SK-N-SH treated with all-trans-retinoic acid at 6 μM for 48 hours (cell line): ENCODE measurements at regions not wholly inside any gene's neighbourhood (a gene's known extent, or its start where the extent isn't known, plus 50 kb on each side); places are given as distances from the start of the nearest gene placed in this dataset.
"Not testable (repeated sequence)": the region's sequence is repeated elsewhere in the genome, so short reads cannot be mapped to it uniquely, and the experiment has no call there.

Experiments
- ATAC-seq: fragments of 200-7000 bp; cut with Tn5 transposase; 3 replicates; pipeline ENCODE4 v1.9.1; 2020; ENCODE audit warnings: mild to moderate bottlenecking, moderate library complexity
- ARNTL ChIP-seq: fragments of 450-650 bp; formaldehyde crosslinking; IDR thresholded peaks from 2 replicates; pipeline ENCODE4 v1.5.0; 2020; ENCODE audit warnings: low read depth, mild to moderate bottlenecking, moderate library complexity, borderline replicate concordance
- BACH2 ChIP-seq: fragments of 250-450 bp; sonication (Bioruptor Pico); IDR thresholded peaks from 2 replicates; pipeline ENCODE4 v1.9.0; 2021; ENCODE audit warnings: mild to moderate bottlenecking, borderline replicate concordance
- CSDC2 ChIP-seq: fragments of 250-450 bp; sonication (Bioruptor Pico); IDR thresholded peaks from 2 replicates; pipeline ENCODE4 v1.5.0; 2020; ENCODE audit warnings: mild to moderate bottlenecking, moderate library complexity
- ESRRG ChIP-seq: fragments of 250-450 bp; sonication (Bioruptor Pico); IDR thresholded peaks from 2 replicates; pipeline ENCODE4 v1.6.1; 2021; ENCODE audit warnings: mild to moderate bottlenecking
- GLIS3 ChIP-seq: fragments of 250-450 bp; sonication (Bioruptor Pico); IDR thresholded peaks from 2 replicates; pipeline ENCODE4 v1.5.0; 2020; ENCODE audit warnings: mild to moderate bottlenecking, moderate library complexity
- ISL1 ChIP-seq: fragments of 250-450 bp; sonication (Bioruptor Pico); IDR thresholded peaks from 2 replicates; pipeline ENCODE4 v2.1.2; 2022; ENCODE audit warnings: mild to moderate bottlenecking, moderate library complexity
- OSR1 ChIP-seq: fragments of 250-450 bp; sonication (Bioruptor Pico); IDR thresholded peaks from 2 replicates; pipeline ENCODE4 v1.8.0; 2022; ENCODE audit warnings: moderate library complexity, mild to moderate bottlenecking, inconsistent platforms
- PPARA ChIP-seq: fragments of 250-450 bp; sonication (Bioruptor Pico); IDR thresholded peaks from 2 replicates; pipeline ENCODE4 v1.5.0; 2020; ENCODE audit warnings: mild to moderate bottlenecking, borderline replicate concordance
- RARB ChIP-seq: fragments of 250-450 bp; sonication (Bioruptor Pico); IDR thresholded peaks from 2 replicates; pipeline ENCODE4 v1.8.0; 2021; ENCODE audit warnings: mild to moderate bottlenecking, moderate library complexity
- TCF4 ChIP-seq: fragments of 250-450 bp; sonication (Bioruptor Pico); IDR thresholded peaks from 2 replicates; pipeline ENCODE4 v1.8.0; 2021; ENCODE audit warnings: mild to moderate bottlenecking, moderate library complexity, borderline replicate concordance
- TOX ChIP-seq: fragments of 250-450 bp; sonication (Bioruptor Pico); IDR thresholded peaks from 2 replicates; pipeline ENCODE4 v1.8.0; 2021; ENCODE audit warnings: mild to moderate bottlenecking, moderate library complexity, borderline replicate concordance
- ZC3H10 ChIP-seq: fragments of 250-450 bp; sonication (Bioruptor Pico); IDR thresholded peaks from 2 replicates; pipeline ENCODE4 v1.5.1; 2021; ENCODE audit warnings: mild to moderate bottlenecking, moderate library complexity
- ZFP3 ChIP-seq: fragments of 250-450 bp; sonication (Bioruptor Pico); IDR thresholded peaks from 2 replicates; pipeline ENCODE4 v1.5.0; 2020; ENCODE audit warnings: mild to moderate bottlenecking, moderate library complexity
- ZNF8 ChIP-seq: fragments of 450-650 bp; formaldehyde crosslinking; IDR thresholded peaks from 2 replicates; pipeline ENCODE4 v1.5.0; 2020; ENCODE audit warnings: mild to moderate bottlenecking, moderate library complexity
- TF ChIP-seq, protein P1 (sequence below): fragments of 250-450 bp; sonication (Bioruptor Pico); IDR thresholded peaks from 2 replicates; pipeline ENCODE4 v1.8.0; 2020; ENCODE audit warnings: mild to moderate bottlenecking, moderate library complexity, borderline replicate concordance
- TF ChIP-seq, protein P2 (sequence below): fragments of 250-450 bp; sonication (Bioruptor Pico); IDR thresholded peaks from 2 replicates; pipeline ENCODE4 v1.5.0; 2020; ENCODE audit warnings: mild to moderate bottlenecking, moderate library complexity
- TF ChIP-seq, protein P3 (sequence below): fragments of 250-450 bp; sonication (Bioruptor Pico); IDR thresholded peaks from 2 replicates; pipeline ENCODE4 v1.5.1; 2021; ENCODE audit warnings: mild to moderate bottlenecking, moderate library complexity
- TF ChIP-seq, protein P4 (sequence below): fragments of 250-450 bp; sonication (Bioruptor Pico); IDR thresholded peaks from 2 replicates; pipeline ENCODE4 v1.5.1; 2020; ENCODE audit warnings: low read depth, mild to moderate bottlenecking, moderate library complexity

DNA sequence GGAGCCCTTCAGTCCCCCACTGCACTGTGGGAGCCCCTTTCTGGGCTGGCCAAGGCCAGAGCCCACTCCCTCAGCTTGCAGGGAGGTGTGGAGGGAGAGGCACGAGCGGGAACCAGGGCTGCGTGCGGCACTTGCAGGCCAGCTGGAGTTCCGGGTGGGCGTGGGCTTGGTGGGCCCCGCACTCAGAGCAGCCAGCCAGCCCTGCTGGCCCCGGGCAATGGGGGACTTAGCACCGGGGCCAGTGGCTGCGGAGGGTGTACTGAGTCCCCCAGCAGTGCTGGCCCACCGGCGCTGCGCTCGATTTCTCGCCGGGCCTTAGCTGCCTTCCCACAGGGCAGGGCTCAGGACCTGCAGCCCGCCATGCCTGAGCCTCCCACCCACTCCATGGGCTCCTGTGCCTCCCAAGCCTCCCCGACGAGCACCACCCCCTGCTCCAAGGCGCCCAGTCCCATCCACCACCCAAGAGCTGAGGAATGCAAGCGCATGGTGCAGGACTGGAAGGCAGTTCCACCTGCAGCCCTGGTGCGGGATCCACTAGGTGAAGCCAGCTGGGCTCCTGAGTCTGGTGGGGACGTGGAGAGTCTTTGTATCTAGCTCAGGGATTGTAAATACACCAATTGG, 776.2 kb downstream of the KCTD8 start:
- ATAC-seq: not testable (repeated sequence)

DNA sequence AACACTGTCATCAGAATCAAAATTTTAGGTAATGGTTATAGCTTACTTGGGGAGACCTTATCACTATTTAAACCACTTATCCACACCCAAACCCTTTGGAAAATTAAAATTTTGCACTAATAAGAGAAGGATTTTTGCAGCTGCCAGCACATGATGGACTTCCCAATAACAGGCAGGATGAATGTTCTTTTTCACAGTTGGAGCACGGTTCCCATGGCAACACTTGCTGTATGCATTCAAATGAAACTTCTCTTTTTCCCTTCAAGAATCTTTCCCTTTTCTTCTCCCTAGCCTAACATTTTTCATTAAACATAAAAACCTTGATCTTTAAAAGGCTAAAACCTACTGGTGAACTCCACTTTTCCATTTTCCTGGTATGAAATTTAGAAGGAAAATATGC, 768.2 kb downstream of the KCTD8 start:
- no peak for ATAC-seq
- TF ChIP-seq TCF4 (no peak), ARNTL (CRISPR knock-in tag) (no peak), TOX (CRISPR knock-in tag) (no peak), ZC3H10 (CRISPR knock-in tag) (no peak), OSR1 (CRISPR knock-in tag) (no peak), ZNF8 (CRISPR knock-in tag) (no peak), ESRRG (CRISPR knock-in tag) (no peak), ISL1 (CRISPR knock-in tag) (no peak), ZFP3 (CRISPR knock-in tag) (no peak), GLIS3 (no peak), CSDC2 (CRISPR knock-in tag) (no peak)
- TF ChIP-seq, protein P1, sequence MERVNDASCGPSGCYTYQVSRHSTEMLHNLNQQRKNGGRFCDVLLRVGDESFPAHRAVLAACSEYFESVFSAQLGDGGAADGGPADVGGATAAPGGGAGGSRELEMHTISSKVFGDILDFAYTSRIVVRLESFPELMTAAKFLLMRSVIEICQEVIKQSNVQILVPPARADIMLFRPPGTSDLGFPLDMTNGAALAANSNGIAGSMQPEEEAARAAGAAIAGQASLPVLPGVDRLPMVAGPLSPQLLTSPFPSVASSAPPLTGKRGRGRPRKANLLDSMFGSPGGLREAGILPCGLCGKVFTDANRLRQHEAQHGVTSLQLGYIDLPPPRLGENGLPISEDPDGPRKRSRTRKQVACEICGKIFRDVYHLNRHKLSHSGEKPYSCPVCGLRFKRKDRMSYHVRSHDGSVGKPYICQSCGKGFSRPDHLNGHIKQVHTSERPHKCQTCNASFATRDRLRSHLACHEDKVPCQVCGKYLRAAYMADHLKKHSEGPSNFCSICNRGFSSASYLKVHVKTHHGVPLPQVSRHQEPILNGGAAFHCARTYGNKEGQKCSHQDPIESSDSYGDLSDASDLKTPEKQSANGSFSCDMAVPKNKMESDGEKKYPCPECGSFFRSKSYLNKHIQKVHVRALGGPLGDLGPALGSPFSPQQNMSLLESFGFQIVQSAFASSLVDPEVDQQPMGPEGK (CRISPR knock-in tag): no peak
- TF ChIP-seq, protein P2, sequence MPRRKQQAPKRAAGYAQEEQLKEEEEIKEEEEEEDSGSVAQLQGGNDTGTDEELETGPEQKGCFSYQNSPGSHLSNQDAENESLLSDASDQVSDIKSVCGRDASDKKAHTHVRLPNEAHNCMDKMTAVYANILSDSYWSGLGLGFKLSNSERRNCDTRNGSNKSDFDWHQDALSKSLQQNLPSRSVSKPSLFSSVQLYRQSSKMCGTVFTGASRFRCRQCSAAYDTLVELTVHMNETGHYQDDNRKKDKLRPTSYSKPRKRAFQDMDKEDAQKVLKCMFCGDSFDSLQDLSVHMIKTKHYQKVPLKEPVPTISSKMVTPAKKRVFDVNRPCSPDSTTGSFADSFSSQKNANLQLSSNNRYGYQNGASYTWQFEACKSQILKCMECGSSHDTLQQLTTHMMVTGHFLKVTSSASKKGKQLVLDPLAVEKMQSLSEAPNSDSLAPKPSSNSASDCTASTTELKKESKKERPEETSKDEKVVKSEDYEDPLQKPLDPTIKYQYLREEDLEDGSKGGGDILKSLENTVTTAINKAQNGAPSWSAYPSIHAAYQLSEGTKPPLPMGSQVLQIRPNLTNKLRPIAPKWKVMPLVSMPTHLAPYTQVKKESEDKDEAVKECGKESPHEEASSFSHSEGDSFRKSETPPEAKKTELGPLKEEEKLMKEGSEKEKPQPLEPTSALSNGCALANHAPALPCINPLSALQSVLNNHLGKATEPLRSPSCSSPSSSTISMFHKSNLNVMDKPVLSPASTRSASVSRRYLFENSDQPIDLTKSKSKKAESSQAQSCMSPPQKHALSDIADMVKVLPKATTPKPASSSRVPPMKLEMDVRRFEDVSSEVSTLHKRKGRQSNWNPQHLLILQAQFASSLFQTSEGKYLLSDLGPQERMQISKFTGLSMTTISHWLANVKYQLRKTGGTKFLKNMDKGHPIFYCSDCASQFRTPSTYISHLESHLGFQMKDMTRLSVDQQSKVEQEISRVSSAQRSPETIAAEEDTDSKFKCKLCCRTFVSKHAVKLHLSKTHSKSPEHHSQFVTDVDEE (CRISPR knock-in tag): no peak
- TF ChIP-seq, all 23 proteins: peak for 0

DNA sequence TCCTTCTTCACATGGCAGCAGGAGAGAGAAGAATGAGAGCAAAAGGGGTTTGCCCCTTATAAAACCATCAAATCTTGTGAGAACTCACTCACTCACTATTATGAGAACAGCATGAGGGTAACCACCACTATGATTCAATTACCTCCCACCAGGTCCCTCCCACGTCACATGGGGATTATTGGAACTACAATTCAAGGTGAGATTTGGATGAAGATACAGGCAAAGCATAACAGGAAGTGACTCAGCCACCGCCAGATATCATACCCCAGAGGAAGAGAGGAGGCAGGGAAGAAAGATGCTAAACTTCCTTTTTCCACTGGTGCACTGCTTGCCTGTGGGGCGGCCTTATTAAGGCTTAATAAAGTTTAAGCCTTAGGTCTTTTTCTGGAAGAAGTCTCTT, 766.1 kb downstream of the KCTD8 start:
- TF ChIP-seq, protein P2 (CRISPR knock-in tag): no peak
- TF ChIP-seq GLIS3: no peak
- TF ChIP-seq TCF4: no peak
- TF ChIP-seq ZFP3 (CRISPR knock-in tag): no peak
- no peak for TF ChIP-seq OSR1 (CRISPR knock-in tag)
- no peak for TF ChIP-seq PPARA (CRISPR knock-in tag)
- TF ChIP-seq ARNTL (CRISPR knock-in tag): no peak
- no peak for TF ChIP-seq BACH2 (CRISPR knock-in tag)
- TF ChIP-seq, protein P3, sequence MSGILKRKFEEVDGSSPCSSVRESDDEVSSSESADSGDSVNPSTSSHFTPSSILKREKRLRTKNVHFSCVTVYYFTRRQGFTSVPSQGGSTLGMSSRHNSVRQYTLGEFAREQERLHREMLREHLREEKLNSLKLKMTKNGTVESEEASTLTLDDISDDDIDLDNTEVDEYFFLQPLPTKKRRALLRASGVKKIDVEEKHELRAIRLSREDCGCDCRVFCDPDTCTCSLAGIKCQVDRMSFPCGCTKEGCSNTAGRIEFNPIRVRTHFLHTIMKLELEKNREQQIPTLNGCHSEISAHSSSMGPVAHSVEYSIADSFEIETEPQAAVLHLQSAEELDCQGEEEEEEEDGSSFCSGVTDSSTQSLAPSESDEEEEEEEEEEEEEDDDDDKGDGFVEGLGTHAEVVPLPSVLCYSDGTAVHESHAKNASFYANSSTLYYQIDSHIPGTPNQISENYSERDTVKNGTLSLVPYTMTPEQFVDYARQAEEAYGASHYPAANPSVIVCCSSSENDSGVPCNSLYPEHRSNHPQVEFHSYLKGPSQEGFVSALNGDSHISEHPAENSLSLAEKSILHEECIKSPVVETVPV (CRISPR knock-in tag): no peak
- TF ChIP-seq ESRRG (CRISPR knock-in tag): no peak
- TF ChIP-seq, protein P4, sequence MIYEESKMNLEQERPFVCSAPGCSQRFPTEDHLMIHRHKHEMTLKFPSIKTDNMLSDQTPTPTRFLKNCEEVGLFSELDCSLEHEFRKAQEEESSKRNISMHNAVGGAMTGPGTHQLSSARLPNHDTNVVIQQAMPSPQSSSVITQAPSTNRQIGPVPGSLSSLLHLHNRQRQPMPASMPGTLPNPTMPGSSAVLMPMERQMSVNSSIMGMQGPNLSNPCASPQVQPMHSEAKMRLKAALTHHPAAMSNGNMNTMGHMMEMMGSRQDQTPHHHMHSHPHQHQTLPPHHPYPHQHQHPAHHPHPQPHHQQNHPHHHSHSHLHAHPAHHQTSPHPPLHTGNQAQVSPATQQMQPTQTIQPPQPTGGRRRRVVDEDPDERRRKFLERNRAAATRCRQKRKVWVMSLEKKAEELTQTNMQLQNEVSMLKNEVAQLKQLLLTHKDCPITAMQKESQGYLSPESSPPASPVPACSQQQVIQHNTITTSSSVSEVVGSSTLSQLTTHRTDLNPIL: no peak
- no peak for TF ChIP-seq ZC3H10 (CRISPR knock-in tag)
- TF ChIP-seq ISL1 (CRISPR knock-in tag): no peak
- no peak for TF ChIP-seq CSDC2 (CRISPR knock-in tag)
- no peak for TF ChIP-seq RARB (CRISPR knock-in tag)
- TF ChIP-seq TOX (CRISPR knock-in tag): no peak
- TF ChIP-seq, all 23 proteins: peak for 0

More for the DNA sequence above, 766.1 kb downstream of the KCTD8 start:
- ATAC-seq: no peak
